NCI-H2227 (cell line): ENCODE measurements at regions not wholly inside any gene's neighbourhood (a gene's known extent, or its start where the extent isn't known, plus 50 kb on each side); places are given as distances from the start of the nearest gene placed in this dataset.
A peak's percentile ranks its signal among the peaks of the same experiment; 100 is the strongest.

Experiments
- DNase-seq: peaks from one replicate; lab custom pipeline; 2025; ENCODE audit not compliant: unreplicated experiment; lab: John Stamatoyannopoulos, UW

GRCh38 chr20:2234598-2235191 is 61.1 kb upstream of the TGM3 start:
- peak; percentile 66 for DNase-seq

- no peak for DNase-seq
These were observed 59.5 kb upstream of the TGM3 start for GRCh38 chr20:2236256-2236655.

- no peak for DNase-seq
These were observed 58.7 kb upstream of the TGM3 start for GRCh38 chr20:2237059-2237458.

GRCh38 chr20:2238601-2239000 is 57.2 kb upstream of the TGM3 start:
- DNase-seq, result no peak

GRCh38 chr20:2240835-2241234 is 55.0 kb upstream of the TGM3 start:
- DNase-seq, result no peak

- no peak for DNase-seq
These were observed 53.1 kb upstream of the TGM3 start for GRCh38 chr20:2242678-2243077.

- no peak for DNase-seq
These were observed 51.3 kb upstream of the TGM3 start for GRCh38 chr20:2244523-2244922.

GRCh38 chr20:2244993-2245392 is 50.8 kb upstream of the TGM3 start:
- no peak for DNase-seq

GRCh38 chr20:2245637-2246036 is 50.2 kb upstream of the TGM3 start:
- DNase-seq, result no peak
